Heart left ventricle (tissue), 13 donors: ENCODE measurements at regions not wholly inside any gene's neighbourhood (a gene's known extent, or its start where the extent isn't known, plus 50 kb on each side); places are given as distances from the start of the nearest gene placed in this dataset.

Experiments
- POLR2A ChIP-seq, 2 donors: fragments of 450-650 bp; IDR thresholded peaks; one replicate each; pipeline ENCODE4 v1.6.1; 2017; ENCODE audit warnings: antibody characterized with exemption in 2 of 2, mild to moderate bottlenecking in 2 of 2, moderate library complexity in 2 of 2
- TF ChIP-seq, protein P1 (sequence below), 12 donors: fragments of 200-600 bp; sonication (generic) in 4 of 12; IDR thresholded peaks; one replicate each; pipeline versions ENCODE4 v1.5.0 to v1.8.0; 2018 to 2022; ENCODE audit warnings: antibody characterized with exemption in 12 of 12, mild to moderate bottlenecking in 5 of 12
- donor health status: ischemic (EF 13 %, LVEDD 7.1; RV severe dilation, severe dysfunction).
- donor health status: DM: no; HTN: yes; CAD: no.
- donor health status: DM: no; HTN: no; CAD: no.
- donor health status: ischemic (EF 25% LVEDD 6.9; RV normal size, moderate dysfunction).
- donor health status: ischemic (EF 25% LVEDD 5.7; RV mildly dilated, moderate dysfunction).
- donor health status: ischemic (EF 35%, LVEDD 5.7; RV mildly dilated, moderate dysfunction).
- donor health status: nonischemic (EF 11% LVEDD 7.7; RV severe dilation, severe dysfunction).
- donor health status: DM: yes; HTN: yes; CAD: no.
- donor health status: PGD.
- donor health status: ischemic (EF 29% LVEDD 5.4; RV normal size, mild dysfunction).
- donor health status: nonischemic (EF 23%, LVEDD 6.1; RV moderate dilation, normal function).

DNA sequence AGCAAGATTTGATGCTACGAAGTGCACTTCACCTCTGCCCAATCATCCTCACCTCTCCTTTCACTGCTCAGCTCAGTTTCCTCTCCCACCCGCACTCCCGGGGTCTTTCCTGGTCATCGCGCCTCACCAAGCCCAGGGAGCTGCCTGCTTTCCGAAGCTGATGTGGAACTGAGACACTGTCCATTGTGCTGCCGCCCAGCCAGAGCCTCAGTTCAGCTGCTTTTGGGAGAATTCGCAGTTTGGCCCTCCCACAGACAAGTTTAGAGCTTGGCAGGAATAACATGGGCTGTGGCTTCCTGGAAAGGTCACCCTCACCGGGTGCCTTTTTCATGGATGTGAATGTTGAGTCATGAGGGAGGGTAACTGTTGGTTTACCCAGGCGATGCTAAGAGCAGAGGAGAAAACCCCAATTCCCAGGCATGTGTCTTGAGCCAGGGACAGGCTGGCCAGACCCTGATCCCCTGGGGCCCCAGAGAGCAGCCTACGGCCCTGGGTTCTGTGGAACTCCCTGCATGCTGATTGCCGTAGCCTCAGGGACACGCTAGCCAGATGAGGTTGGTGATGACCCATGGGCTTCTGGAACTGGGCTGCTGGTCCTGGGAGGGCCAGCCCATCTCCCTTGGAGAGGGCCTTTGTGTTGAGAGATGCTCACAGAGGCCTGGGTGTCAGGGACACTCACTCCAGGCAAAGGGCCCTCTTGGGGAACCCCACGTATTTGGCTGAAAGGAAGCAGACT lies 1687.5 kb downstream of the TP53TG3F start:
- TF ChIP-seq, protein P1, sequence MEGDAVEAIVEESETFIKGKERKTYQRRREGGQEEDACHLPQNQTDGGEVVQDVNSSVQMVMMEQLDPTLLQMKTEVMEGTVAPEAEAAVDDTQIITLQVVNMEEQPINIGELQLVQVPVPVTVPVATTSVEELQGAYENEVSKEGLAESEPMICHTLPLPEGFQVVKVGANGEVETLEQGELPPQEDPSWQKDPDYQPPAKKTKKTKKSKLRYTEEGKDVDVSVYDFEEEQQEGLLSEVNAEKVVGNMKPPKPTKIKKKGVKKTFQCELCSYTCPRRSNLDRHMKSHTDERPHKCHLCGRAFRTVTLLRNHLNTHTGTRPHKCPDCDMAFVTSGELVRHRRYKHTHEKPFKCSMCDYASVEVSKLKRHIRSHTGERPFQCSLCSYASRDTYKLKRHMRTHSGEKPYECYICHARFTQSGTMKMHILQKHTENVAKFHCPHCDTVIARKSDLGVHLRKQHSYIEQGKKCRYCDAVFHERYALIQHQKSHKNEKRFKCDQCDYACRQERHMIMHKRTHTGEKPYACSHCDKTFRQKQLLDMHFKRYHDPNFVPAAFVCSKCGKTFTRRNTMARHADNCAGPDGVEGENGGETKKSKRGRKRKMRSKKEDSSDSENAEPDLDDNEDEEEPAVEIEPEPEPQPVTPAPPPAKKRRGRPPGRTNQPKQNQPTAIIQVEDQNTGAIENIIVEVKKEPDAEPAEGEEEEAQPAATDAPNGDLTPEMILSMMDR (IDR thresholded peaks at IDR 0.05), result no peak
- no peak for TF ChIP-seq POLR2A (IDR thresholded peaks at IDR 0.05)
